HG02884 (cell line): ENCODE measurements at regions not wholly inside any gene's neighbourhood (a gene's known extent, or its start where the extent isn't known, plus 50 kb on each side); places are given as distances from the start of the nearest gene placed in this dataset.
A peak's percentile ranks its signal among the peaks of the same experiment; 100 is the strongest.
"Not testable (repeated sequence)": the region's sequence is repeated elsewhere in the genome, so short reads cannot be mapped to it uniquely, and the experiment has no call there.

Source experiments
- ATAC-seq: cut with Tn5 transposase; IDR thresholded peaks from one replicate; pipeline ENCODE4 v1.9.1; 2021; ENCODE audit warnings: mild to moderate bottlenecking, moderate library complexity; ENCODE audit not compliant: unreplicated experiment

DNA sequence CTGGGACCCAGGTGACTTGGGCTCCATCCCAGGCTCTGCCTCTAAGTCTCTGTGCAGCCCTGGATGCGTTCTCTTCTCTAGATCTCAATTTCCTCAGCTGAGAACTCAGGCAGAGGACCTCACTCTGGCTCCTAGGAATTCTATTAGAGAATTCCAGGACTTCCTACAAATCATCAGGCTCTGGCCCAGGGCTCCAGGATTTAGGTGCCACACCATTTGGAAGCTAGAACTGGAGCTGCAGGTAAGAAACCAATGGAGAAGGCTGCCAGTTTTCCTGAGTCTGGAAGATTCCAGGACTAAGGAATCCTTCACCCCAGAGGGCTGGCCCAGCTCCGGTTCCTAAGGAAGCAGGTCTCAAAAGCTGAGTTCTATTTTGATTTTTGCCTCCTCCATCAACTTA, 189.8 kb upstream of the CDH5 start:
- no peak for ATAC-seq

DNA sequence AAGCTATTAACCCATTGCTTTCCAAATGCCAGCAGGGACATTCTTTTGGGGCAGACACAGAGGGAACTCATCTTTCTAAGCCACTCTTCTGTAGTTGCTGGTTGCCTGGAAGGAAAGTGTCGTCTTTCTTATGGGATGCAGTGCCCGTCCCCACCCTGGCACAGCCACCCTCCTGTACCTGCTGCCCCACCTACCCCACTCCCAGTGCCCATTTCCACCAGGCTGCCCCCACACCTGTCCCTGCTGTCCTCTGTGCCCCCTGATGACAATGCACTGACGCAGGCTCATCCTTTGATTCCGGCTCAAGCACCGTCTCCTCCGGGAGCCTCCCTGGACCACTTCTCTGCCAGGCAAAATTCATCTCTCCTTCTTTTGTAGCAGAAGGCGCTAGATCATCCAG, 190.4 kb upstream of the CDH5 start:
- ATAC-seq: no peak

DNA sequence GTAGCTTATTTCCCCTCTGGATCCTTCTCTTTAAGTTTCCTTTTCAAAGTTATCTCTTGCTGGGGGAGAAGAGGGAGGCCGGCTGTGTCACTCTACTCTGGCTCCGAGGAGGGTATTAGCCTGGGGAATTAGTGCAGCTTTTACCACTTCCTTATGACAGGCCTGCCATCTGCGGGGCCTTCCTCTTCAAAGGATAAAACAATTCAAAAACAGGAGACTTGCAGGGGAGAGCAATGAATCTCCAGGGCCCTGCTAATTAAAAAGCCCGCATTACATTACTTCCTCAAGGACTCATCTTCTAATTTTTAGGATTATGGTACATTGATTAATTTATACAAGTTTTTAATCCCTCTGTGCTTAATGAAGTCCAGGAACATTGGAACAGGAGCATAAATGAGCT, 190.9 kb upstream of the CDH5 start:
- ATAC-seq: no peak

DNA sequence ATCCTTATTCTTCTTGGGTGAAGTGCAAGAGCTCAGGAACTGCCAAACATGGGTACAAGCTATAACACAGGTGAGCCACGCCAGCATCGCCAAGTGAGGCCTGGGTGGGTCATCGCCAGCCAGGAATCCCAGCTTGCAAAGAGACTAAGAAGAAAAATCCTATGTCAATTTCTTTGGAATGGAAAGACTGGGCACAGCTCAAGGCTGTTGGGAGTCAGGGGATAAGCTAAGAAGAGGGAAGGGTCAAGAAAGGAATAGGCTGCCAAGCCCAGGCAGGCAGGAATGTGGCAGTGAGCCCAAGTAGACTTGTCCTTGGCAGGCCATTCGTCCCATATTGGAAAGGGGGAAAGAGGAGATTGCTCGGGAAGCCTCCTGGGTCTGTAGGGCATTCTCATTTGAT, 191.4 kb upstream of the CDH5 start:
- no peak for ATAC-seq

DNA sequence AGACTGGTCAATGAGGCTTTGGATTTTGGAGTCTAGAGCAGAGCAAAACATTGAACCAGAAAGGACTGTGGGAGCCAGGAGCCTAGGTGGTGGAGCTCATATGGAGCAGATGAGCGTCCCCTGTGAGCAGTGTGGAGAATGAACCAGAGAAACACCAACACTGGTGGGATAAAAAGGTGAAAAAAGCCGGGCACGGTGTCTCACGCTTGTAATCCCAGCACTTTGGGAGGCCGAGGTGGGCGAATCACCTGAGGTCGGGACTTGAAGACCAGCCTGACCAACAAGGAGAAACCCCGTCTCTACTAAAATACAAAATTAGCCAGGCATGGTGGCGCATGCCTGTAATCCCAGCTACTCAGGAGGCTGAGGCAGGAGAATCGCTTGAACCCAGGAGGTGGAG, 192.7 kb upstream of the CDH5 start:
- ATAC-seq: not testable (repeated sequence)

DNA sequence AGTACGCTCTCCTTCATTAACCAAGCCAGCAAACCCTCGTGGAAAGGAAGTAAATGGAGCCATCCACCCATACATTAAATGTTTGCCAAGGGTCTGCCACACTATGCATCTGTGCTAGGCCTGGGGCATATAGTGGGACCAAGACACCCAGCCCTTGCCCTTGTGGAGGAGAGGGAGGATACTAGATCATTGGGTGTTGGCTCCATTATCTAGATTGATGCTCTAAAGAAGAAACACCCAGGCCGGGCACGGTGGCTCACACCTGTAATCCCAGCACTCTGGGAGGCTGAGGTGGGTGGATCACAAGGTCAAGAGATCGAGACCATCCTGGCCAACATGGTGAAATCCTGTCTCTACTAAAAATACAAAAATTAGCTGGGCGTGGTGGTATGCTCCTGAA, 193.3 kb upstream of the CDH5 start:
- not testable (repeated sequence) for ATAC-seq

DNA sequence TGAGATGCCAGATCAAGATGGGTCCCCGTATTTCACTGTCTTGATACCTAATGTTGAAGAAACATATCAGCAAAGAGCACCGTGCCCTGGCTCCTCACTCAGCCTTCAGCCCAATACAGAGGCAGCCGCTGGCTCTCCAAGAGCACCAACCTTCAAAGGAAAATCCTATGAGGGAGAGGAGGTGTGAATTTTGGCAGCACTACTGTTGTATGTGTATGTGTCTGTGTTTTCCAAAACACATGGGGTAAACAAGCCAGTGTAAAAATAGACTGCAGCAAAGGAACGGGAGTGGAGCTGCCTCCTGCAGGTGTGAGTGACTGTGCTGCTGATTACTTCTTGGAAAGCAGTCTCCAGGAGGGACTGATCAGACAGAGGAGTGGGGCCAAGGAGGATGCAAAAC, 194.0 kb upstream of the CDH5 start:
- no peak for ATAC-seq

DNA sequence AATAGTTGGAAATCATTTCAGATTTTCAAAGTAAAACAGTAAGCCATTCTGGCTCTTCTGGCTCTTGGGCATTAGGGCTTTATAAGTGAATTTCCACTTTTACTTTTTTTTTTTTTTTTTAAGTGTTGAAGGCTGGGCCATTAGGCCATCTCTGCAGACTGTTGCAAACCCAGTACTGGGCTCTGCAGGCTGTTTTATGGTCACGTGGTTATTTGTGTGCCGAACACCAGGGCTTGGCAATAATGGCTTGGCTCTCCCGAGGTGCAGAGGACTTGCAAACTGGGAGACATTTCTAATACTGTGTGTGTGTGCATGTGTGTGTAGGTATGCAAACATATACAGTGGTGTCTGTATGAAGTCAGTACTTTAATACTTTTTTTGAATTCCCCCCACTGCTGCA, 194.9 kb upstream of the CDH5 start:
- no peak for ATAC-seq

DNA sequence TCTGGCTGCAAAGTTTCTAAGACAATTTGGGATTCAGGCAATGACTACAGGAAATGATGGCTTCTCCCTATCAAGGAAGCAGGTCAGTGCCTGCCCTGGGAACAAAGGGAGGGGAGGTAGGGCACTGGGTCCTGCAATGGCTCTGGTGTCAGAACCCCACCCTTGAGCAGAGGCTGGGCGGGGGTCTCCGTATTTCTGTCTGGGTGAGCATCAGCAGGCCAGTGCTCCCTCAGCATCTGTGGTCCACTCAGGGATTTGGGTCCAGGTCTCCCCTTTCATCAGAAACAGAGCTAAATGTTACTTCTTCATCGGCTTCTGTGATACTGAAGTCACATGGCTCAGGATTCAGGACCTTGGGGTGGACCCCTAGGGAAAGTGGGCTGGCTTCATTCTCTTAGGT, 195.5 kb upstream of the CDH5 start:
- no peak for ATAC-seq

DNA sequence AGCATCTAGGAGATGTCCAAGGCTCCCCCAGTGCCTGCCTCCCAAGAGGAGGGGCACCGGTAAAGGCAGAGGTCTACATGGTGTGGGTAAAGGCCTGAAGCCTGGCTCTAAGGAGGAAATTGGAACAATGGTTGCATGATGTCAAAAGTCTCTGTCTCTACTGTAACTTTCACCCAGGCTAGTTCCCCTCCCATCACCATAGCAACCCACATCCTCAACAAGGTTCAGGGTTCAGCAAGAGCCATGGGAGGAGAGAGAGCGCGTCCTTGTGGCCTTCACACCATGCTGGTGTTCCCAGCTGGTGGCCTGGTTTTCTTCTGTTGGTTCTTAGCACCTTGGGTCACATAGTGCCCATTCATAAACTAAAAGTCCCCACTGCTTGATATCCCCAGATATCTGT, 196.7 kb upstream of the CDH5 start:
- no peak for ATAC-seq

DNA sequence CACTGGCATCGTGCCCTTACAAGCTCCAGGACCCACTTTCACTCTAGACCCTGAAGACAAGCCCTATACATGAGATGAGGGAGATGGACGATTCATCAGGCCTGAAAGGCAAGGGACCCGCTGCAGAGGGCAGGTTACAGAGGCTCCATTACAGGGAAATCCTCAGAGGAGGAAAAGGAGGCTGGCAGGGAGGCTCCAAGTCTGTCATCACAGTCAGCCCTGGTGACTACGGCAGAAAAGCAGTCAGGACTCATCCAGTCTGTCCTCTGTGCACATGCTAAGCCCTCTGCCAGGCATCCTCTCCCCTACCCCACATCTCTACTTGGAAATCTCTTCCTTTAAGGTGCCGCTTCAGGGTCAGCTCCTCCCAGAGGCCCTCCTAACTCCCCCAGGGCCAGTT, 197.7 kb upstream of the CDH5 start:
- ATAC-seq: no peak

DNA sequence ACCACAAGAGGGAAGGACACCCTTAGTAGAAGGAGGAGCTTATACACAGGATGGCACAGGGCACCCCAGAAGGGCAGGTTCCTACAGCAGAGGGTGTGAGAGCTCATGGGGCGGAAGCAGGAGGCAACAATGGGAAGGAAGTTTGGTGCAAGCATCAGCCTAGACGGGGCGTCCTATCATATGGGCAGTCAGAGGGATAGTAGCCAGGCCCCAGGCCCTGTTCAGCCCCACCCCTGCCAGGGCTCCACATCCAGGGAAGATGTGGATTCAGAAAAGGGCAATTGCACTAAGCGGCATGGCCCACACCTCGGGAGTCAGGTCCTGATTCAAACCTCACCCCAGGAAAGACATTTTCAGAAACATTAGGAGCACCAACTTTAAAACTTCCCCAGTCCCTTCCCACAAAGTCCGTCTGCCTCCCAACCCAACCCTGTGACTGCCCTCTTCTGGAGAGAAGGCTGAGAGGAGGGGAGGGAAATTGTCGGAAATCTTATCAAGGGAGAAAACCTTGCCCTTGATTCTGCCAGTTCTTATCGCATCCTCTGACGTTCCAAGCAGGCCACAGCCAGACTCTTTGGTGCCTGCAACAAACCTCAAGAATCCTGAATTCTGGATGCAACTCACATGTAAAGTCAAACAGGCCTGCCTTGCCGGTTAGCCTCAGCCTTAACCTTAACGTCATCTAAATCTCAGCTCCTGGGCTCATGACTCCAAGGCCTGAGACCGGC, 198.8 kb upstream of the CDH5 start:
- no peak for ATAC-seq

DNA sequence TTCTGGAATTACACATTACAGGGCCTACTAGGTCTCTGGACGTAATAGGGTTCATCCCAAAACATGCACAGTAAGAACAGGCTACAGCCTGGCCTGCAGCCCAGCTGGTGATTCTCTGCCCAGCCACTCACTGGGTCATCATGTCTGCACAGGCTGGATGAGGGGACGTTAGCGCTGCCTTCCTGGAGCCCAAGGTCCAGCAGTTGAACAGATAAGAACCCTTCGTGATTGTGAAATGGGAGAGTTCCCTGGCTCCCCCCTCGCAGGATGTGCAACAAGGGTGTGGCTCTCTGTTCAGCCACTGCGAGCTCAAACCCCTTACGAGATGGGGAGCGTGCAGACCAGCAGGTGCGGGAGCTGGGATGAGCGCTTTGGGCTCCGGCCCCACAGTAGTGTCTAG, 200.0 kb upstream of the CDH5 start:
- ATAC-seq: no peak

DNA sequence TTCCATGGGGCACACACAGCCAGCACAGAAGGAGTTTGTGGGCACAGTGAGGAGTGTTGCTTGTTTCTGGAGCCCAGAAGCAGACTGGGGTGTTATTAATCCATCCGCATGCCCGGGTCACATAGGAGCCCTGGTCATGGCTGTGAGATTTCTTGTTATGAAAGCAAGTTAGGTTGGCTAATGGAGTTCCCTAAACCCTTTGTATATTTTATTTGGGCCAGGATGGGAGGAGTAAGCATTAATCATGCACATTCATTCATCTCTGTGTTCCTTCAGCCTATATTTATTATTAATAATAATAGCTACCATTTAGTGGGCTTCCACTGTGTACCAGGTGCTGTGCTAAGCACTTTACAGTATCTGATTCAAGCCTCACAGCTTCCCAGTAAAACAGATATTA, 200.6 kb upstream of the CDH5 start:
- no peak for ATAC-seq

DNA sequence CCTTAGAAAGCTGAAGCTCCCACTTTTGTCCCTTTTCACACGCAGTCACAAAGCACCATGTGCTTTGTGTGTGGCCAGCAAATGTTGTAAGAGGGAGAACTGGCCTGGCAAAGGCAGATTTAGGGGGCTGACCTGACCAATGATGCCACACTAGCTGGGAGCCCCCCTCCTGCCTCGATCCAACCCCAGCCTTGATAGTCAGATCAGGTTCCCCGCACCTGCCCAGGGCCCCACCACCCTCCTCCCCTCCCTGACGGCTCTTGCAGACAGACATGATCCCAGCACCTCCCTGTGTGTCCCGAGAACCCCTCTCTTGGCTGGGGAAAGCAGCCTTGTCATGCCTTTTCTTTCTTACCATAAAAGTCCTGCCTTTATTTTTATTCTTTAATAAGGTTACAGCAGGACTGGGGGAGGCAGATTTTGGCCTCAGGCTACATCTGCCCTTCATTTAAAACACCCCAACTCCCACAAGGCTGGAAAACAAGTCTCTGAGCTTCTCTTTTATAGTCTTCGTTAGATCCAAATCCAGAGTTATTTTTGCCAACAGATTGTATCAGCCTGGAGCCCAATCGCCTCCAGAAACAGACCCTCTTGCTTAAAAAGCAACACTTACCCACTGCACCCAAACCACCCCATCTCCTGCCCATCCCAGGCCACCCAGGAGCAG, 201.8 kb upstream of the CDH5 start:
- no peak for ATAC-seq

DNA sequence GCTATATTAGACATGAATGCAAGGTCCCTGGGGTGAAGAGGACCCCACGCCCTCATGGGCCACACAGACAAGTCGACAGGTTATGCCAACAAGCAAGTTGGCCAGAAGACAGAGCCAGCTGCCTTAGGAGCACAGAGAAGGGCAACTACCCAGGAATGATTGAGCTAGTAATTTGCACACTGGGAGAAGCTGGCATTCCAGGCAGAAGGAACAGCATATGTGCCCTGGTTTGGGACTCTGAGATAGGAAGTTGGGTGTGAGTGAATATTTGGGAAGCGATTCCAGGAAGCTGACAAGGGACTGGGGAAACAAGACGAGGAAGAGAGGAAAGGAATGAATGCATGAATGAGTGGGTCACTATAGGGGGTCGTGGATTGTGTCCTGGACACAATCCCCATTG, 203.7 kb upstream of the CDH5 start:
- ATAC-seq: no peak

DNA sequence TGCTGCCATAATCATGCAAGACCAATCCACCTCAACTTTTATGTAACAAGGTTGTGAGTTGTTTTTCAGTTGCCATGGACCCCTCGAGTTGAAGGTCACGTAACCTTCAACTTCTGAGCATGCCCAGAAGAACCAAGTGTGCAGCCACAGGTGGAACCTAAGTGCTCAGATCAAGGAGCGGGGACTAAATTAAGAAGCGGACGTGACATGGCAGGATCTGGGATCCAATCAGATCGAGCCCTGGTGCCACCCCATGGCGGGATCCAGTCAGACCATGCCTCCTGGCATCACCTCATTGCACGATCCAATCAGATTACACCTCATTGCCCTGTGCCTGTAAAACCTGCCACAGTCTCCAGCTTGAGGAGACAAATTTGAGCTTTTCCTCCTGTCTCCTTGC, 204.5 kb upstream of the CDH5 start:
- no peak for ATAC-seq

DNA sequence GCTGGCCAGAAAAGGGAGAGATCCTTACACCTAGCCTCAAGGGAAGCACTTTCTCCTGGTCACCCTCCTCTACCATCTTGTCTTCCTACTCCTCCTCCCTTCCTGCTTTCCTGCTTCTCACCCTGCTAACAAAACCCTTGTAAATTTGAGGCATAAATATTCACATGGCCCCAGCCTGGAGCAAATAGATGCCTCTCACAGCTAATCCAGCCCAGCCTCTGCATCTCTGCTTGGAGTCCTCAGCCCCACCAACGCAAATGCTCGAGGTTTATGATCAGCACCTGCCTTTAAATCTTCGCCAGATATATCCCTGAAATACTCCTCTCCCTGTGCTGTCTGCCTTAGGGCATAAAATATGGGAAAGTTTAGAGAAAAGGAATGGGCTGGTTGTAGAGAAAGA, 205.2 kb upstream of the CDH5 start:
- no peak for ATAC-seq

DNA sequence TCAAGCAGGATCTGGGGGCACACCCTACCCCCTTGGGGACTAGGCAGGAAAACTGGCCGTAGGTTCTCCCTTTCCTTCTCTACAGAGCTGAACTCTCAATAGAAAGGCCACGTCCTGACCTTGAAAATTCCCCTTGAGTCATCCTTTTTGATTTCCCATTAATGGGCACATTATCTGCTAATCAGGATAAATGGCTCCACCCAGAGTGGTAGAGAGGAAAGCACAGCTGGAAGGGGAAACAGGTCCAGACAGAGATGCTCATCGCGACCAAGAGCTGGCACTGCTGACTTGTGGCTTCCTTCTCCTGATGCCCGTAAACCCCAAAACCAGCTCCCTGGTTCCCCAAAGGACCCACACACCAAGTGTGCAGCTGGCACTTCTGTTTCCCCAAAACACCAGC, 206.5 kb upstream of the CDH5 start:
- ATAC-seq: no peak

DNA sequence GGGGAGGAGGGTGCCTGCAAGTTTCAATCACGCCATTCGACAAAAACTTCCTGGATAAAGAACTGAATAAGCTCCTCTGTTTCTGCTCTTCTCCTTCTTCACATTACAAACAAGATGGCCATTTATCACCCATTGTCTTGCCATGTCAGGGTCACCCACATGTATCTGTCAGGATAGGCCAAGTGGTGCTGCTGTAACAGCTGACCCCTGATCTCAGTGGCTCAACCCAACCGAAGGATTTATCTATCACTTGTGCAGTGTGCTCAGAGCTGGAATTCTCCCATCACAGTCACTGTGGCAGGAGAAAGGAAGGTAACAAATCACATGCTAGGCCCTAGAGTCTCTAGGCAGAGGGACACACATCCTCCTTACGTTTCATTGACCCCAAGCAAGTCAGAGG, 210.0 kb upstream of the CDH5 start:
- ATAC-seq: no peak

DNA sequence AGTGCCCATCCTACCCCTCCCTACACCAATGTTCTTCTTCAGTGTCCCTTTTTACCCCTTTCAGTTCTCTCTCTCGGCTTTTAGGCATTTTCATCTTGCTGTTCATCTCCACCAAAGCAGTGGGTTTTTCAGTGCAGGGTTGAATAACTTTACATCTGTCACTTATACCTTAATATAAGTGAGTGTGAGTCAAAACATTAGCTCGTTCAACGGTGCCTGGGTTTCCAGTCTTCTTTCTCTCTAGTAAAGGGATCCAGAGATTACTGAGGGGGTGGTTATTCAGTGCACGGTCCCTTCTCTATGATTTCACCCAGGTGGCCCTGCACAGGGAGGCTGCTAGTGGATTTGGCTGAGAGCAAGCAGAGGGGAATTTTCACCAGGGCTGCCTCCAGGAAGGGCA, 210.6 kb upstream of the CDH5 start:
- ATAC-seq: peak; percentile 82

DNA sequence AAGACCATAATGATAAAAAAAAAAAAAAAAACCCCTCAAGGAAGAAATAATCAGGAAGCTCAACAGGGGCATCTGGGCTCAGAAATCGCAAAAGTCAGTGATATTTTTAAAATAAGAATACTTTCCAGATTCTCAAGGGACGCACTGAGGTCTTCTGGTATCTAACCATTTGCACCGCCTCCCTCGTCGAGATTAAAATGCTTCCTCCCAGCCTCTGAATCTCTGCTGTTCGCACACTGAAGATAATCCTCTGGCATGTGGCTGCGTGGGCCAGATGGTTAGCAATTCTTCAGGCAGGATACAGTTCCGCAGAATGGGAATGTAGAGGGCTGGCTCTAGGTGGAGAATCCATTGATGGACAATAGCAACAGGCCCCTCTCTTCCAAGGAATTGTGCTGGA, 211.7 kb upstream of the CDH5 start:
- ATAC-seq: no peak

DNA sequence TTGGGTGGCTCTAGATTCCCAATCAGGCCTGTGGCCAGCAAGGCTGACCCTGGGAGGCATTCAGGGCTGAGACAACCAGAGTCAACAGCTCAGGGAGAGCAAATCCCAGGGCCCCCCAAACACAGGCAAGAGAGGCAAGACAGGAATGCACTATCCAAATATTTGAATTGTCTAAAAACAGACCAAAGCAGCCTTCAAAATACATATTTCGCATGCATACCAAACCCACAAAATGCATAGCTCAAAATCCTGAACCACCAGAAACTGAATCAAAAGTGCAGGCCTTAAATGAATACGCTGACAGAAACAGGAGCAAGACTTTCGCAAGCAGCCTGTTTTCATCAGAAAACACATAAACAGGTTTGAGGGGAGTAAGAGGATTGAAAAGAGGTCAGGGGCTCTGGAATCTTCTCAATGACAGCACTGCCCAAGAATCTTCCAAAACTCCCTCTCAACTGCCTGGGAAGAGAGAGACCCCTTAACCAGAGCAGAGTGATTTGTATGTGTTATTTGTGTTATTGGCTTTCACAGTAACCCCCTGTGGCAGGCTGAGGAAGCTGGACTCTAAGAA, 213.6 kb upstream of the CDH5 start:
- no peak for ATAC-seq
